Large intestine (tissue), 3 donors: ENCODE measurements at regions not wholly inside any gene's neighbourhood (a gene's known extent, or its start where the extent isn't known, plus 50 kb on each side); places are given as distances from the start of the nearest gene placed in this dataset.
"Not testable (repeated sequence)": the region's sequence is repeated elsewhere in the genome, so short reads cannot be mapped to it uniquely, and the experiment has no call there.

ENCODE experiments used
- DNase-seq, 2 donors: peaks; one replicate each; pipeline versions ENCODE4 v3.0.0 to v3.0.0-alpha.2; 2013
- H3K27ac ChIP-seq: one replicate; pipeline ENCODE4 v1.5.1; 2013; ENCODE audit warnings: low read length
- H3K27me3 ChIP-seq: 2 replicates; pipeline ENCODE4 v1.6.1; 2013; ENCODE audit warnings: low read length; ENCODE audit not compliant: control insufficient read depth, insufficient read depth
- H3K36me3 ChIP-seq: 2 replicates; pipeline ENCODE4 v1.6.1; 2013; ENCODE audit warnings: low read length; ENCODE audit not compliant: control insufficient read depth, insufficient read depth
- H3K4me1 ChIP-seq: one replicate; pipeline ENCODE4 v1.6.1; 2013; ENCODE audit warnings: low read length; ENCODE audit not compliant: control insufficient read depth, insufficient read depth
- H3K4me3 ChIP-seq: one replicate; pipeline ENCODE4 v1.5.1; 2013; ENCODE audit warnings: low read length
- H3K9me3 ChIP-seq: one replicate; pipeline ENCODE4 v1.6.1; 2013; ENCODE audit warnings: mild to moderate bottlenecking, low read depth, low read length, moderate library complexity; ENCODE audit not compliant: control insufficient read depth
- WGBS: methylation state at CpG from one replicate; pipeline ENCODE4 v1.1.5; 2013; ENCODE audit warnings: low lambda C conversion rate; ENCODE audit not compliant: insufficient coverage; 5-methylcytosine and 5-hydroxymethylcytosine counted together

- WGBS: no CpG with 5 or more reads among the region's 21 CpGs
- peaks cover 27% of the 10 kb centered on the region for H3K4me1 ChIP-seq
- H3K27ac ChIP-seq: no peak overlapping the region
- no peak for DNase-seq
- no peak overlapping the region for H3K4me3 ChIP-seq
- no peaks in the 10 kb centered on the region for H3K9me3 ChIP-seq
- H3K27me3 ChIP-seq: no peaks in the 10 kb centered on the region
- H3K36me3 ChIP-seq: no peaks in the 10 kb centered on the region
Observed at GRCh38 chr1:10941891-10942541, 70.4 kb upstream of the TARDBP start.

- WGBS: no CpG with 5 or more reads among the region's 6 CpGs
- H3K36me3 ChIP-seq: no peaks in the 10 kb centered on the region
- H3K27ac ChIP-seq: no peak overlapping the region
- H3K4me1 ChIP-seq: peaks cover 22% of the 10 kb centered on the region
- no peaks in the 10 kb centered on the region for H3K27me3 ChIP-seq
- DNase-seq: no peak
- H3K9me3 ChIP-seq: no peaks in the 10 kb centered on the region
- no peak overlapping the region for H3K4me3 ChIP-seq
Observed at GRCh38 chr1:10942542-10942912, 69.9 kb upstream of the TARDBP start.

DNA sequence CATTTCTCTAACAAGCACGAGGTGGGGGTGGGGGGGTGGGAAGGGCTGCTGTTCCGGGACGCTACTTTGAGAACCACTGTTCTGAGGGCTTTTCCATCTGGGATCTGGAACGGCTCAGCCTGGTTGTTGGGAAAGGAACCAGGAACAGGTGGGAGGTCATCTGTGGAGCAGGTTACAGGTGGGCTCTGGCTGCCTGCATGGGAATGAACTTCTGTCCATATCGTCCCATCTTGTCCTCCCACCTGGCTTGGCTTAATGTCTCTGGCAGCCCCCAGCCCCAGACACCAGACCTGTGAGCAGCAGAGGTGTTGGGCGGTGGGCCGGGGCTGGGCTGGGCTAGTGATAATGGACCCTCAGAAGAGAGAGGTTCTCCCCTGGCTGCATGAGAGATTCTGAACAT is 69.4 kb upstream of the TARDBP start:
- Histone ChIP-seq H3K4me3 (no peak overlapping the region), H3K36me3 (no peaks in the 10 kb centered on the region), H3K27me3 (no peaks in the 10 kb centered on the region), H3K9me3 (no peaks in the 10 kb centered on the region), H3K27ac (no peak overlapping the region), H3K4me1 (peaks cover 19% of the 10 kb centered on the region)
- no CpG with 5 or more reads among the region's 7 CpGs for WGBS
- no peak for DNase-seq

GRCh38 chr1:10943991-10944730 is 68.3 kb upstream of the TARDBP start:
- Histone ChIP-seq H3K4me1 (peaks cover 19% of the 10 kb centered on the region), H3K27me3 (no peaks in the 10 kb centered on the region), H3K36me3 (no peaks in the 10 kb centered on the region), H3K4me3 (no peak overlapping the region), H3K9me3 (no peaks in the 10 kb centered on the region), H3K27ac (no peak overlapping the region)
- DNase-seq: peak; percentile 83 to 90
- WGBS: no CpG with 5 or more reads among the region's 23 CpGs

GRCh38 chr1:10945991-10946509 is 66.4 kb upstream of the TARDBP start:
- Histone ChIP-seq H3K27ac (no peak overlapping the region), H3K9me3 (no peaks in the 10 kb centered on the region), H3K27me3 (no peaks in the 10 kb centered on the region), H3K4me1 (peaks cover 19% of the 10 kb centered on the region), H3K36me3 (no peaks in the 10 kb centered on the region), H3K4me3 (no peak overlapping the region)
- no peak for DNase-seq
- 83% methylated on average over 2 of the region's 19 CpGs for WGBS

GRCh38 chr1:10947181-10947580 is 65.3 kb upstream of the TARDBP start:
- H3K27ac ChIP-seq: no peak overlapping the region
- H3K9me3 ChIP-seq: no peaks in the 10 kb centered on the region
- H3K4me1 ChIP-seq: peaks cover 12% of the 10 kb centered on the region
- no CpG with 5 or more reads among the region's 7 CpGs for WGBS
- H3K4me3 ChIP-seq: no peak overlapping the region
- H3K36me3 ChIP-seq: no peaks in the 10 kb centered on the region
- no peak for DNase-seq
- H3K27me3 ChIP-seq: no peaks in the 10 kb centered on the region

GRCh38 chr1:10947691-10948462 is 64.6 kb upstream of the TARDBP start:
- no peaks in the 10 kb centered on the region for H3K36me3 ChIP-seq
- WGBS: no CpG with 5 or more reads among the region's 19 CpGs
- no peaks in the 10 kb centered on the region for H3K27me3 ChIP-seq
- no peak for DNase-seq
- no peak overlapping the region for H3K27ac ChIP-seq
- no peak overlapping the region for H3K4me3 ChIP-seq
- H3K9me3 ChIP-seq: no peaks in the 10 kb centered on the region
- peaks cover 12% of the 10 kb centered on the region for H3K4me1 ChIP-seq

DNA sequence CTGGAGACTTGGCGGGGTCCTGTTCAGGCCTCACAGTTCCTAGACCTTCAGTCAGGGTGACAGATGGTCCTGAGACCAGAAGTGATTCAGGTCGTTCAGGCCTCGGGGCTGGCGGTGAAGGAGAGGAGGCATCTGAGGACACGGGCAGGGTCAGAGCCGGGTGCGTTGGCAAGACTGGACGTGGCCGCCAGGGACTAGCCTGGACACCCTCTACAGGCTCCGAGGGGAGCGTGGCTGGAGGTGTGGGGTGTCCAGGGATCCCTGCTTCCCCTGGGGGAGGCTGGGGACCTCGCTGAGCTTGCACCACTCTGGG is 64.0 kb upstream of the TARDBP start:
- DNase-seq: no peak
- no peaks in the 10 kb centered on the region for H3K27me3 ChIP-seq
- no peaks in the 10 kb centered on the region for H3K9me3 ChIP-seq
- H3K4me1 ChIP-seq: peaks cover 10% of the 10 kb centered on the region
- no peak overlapping the region for H3K4me3 ChIP-seq
- H3K27ac ChIP-seq: no peak overlapping the region
- WGBS: no CpG with 5 or more reads among the region's 12 CpGs
- H3K36me3 ChIP-seq: no peaks in the 10 kb centered on the region

DNA sequence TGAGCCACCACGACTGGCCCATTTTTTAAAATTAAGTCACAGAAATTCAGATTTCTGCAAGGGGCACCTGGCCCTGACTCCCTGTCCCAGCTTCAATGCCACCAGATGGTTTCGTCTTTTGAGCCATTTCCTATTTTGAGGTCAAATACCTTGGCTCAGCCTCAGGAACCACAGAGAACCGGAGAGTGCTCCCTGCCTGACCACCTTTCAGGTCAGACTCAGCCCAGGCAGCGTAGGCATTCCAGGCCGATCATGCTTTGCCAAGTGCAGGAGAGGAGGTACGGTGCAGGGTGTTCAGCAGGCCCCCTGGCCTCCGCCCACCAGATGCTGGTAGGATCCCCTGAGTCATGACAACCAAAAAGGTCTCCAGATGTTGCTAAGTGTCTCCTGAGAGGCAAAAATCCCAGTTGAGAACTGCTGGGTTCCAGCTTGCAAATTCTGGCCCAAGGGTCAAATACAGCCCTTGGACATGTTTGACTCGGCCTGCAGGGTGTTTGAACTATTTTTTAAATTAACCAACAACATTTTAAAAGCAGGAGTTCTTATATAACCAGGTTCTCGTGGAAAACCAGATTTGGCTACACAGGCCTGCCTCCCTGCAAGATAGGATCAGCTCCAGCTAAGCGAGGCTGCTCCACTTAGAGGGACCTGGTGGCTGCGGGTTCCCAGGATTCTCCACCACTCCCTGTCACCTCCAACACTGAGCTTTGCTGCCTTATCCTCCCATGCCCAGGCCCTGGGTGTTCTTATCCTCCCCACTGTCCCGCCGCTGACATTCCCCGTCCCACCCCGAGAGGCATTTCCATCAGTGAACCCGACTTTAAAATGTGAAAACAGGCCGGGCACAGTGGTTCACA is 61.9 kb upstream of the TARDBP start:
- no peak overlapping the region for H3K4me3 ChIP-seq
- no peaks in the 10 kb centered on the region for H3K27me3 ChIP-seq
- DNase-seq: no peak
- H3K4me1 ChIP-seq: no peaks in the 10 kb centered on the region
- H3K27ac ChIP-seq: no peak overlapping the region
- no CpG with 5 or more reads among the region's 17 CpGs for WGBS
- peaks cover 4% of the 10 kb centered on the region for H3K9me3 ChIP-seq
- no peaks in the 10 kb centered on the region for H3K36me3 ChIP-seq

GRCh38 chr1:10951298-10951697 is 61.2 kb upstream of the TARDBP start:
- DNase-seq: not testable (repeated sequence)
- WGBS: no CpG with 5 or more reads among the region's 7 CpGs

More at GRCh38 chr1:10951298-10951697, 61.2 kb upstream of the TARDBP start:
- not testable (repeated sequence) for H3K9me3 ChIP-seq, H3K27ac ChIP-seq, H3K27me3 ChIP-seq, H3K4me1 ChIP-seq, H3K36me3 ChIP-seq, H3K4me3 ChIP-seq
